IPS DF 4.7 (cell line): ENCODE measurements at regions not wholly inside any gene's neighbourhood (a gene's known extent, or its start where the extent isn't known, plus 50 kb on each side); places are given as distances from the start of the nearest gene placed in this dataset.

ENCODE experiments used
- DNase-seq: peaks from one replicate; pipeline ENCODE4 v3.0.0-alpha.2; 2013; ENCODE audit warnings: low spot score; ENCODE audit errors: extremely low read depth

DNA sequence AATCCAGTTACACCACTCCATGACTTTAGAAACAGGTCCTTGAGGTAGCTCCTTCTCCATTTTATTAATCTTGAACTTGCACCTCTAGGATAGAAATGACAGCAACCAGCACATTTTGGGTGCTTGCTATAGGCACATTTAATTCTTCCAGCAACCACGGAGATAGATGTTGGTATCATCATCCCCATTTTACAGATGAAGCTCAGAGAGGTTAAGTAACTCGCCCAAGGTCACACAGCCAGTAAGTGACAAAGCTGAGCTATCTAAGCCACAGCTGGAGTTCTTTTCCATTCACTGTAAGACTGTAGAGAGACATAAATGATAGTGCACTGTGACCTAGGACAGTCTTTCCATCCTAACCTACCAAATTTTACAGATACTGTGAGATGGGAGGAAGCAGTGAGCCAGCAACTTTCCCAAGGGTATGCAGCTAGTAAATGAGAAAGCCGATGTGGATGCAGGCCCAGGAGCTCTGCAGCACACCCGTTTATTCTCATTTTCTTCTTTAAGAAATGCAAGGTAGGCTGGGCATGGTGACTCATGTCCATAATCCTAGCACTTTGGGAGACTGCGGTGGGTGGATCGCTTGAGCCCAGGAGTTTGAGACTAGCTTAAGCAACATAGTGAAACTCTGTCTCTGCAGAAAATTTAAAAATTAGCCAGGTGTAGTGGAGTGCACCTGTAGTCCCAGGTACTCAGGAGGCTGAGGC lies 103.2 kb downstream of the TBX5 start:
- DNase-seq = no peak

DNA sequence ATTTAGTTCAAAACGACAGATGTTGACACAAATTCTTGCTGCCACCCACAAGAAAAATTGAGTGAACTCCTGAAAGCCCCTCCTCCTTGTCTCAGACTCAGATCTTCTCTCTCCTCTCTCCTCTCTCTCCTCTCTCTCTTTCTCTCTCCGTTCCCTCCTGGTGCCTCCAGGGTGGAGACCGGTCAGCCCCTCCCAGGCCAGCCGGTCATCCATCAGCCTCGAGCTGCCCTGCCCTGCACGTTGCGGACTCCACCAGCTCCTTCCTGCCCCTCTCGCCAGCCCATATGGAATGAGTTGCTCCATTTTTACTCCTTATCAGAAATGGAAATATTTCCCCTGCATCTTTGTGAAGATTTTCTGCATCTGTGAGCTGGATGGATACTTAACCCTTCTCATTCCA lies 103.8 kb downstream of the TBX5 start:
- no peak for DNase-seq

DNA sequence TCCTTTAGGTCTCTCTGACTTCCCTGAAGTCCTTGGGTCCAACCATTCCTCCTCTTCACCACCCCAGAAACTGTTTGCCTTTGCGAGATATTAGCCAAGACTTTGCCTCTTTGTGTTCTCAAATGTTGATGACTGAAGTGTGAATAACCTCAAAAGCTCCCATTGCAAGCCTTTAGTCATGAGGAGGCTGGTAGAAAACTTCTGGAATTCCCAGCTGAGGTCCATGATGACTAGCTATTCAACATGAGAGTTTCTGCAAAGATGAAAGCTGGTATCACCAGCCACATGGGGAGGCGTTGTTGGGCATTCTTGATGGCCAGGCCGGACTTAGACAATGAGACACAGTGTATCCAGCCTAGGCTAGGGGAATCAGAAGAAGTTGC lies 111.7 kb downstream of the TBX5 start:
- DNase-seq = no peak

DNA sequence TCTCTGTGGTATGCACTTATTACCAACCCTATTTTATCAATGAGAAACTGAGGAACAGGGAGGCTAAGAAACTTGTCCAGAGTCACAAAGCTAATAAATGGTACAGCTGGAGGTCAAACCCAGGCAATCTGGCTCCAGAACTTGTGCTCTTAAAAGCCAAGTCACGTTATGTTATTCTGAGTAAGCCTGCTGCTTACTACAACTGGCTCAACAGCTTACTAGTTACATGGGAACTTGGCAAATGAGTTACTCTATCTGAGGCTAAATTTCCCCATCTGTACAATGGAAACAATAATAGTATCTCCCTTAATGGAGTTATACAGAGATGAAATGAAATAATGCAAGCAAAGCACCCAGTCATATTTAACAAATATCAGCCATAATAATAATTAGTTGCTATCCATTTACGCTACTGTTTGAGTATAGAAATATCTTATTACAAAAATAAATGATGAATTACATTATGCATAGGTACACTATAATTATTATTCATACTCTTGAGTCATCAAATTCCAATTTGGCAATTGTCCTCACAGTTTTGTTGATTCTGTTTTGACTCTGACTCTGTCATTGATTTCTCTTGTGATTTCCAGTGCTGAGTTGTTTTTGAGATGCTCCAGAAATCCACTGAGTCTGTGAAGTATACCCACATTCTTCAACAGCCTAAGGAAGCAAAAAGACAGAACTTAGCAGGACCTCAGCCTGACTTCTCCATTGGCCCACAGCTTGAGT lies 112.2 kb downstream of the TBX5 start:
- no peak for DNase-seq

DNA sequence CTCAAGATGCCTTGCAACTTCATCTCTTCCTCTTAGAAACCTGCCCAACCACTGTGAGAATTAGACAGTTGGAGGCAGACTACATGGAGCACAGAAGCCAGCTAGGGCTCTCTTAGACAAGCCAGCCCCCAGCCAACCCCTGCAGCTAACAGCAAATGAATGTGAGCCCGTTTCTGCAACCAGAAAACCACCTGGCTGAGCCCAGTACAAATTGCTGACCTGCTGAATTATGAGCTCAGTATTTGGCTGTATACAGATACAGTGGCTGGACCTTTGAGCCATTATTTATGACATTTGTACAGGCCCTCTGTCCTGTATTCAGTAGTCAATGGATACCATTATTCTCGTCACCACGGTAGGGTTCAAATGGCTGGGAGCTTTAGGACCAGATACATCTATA lies 112.9 kb downstream of the TBX5 start:
- no peak for DNase-seq

DNA sequence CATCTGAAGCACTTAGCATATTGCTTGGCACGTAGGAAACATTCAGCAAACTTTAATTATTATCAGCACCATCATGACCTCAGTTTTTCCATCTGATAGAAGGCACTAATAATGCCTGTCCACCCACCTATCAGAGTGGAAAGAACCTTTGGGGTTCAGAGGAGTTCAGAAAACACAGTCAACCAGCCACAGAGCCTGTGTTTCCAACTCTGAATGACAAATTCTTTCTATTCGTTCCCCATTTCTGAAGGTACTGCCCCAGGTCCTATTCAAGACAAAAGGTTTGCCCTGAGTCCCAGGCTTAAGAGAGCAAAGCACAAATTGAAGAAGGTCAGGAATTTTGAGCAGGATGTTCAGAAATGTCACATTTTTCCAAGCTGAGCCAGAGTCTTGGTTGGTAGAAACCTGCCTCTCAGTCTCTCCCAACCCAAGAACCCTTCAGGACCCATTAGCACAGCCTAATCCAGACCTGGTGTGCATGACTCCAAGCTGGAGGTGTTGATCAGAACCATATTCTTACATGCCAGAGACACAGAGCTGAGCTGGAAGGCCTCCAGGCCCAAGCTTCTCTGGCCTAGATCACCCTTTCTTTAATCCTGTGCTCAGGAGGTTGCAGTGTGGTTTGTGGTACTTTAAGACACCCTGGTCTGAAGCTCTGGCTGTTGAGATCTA lies 114.4 kb downstream of the TBX5 start:
- no peak for DNase-seq

DNA sequence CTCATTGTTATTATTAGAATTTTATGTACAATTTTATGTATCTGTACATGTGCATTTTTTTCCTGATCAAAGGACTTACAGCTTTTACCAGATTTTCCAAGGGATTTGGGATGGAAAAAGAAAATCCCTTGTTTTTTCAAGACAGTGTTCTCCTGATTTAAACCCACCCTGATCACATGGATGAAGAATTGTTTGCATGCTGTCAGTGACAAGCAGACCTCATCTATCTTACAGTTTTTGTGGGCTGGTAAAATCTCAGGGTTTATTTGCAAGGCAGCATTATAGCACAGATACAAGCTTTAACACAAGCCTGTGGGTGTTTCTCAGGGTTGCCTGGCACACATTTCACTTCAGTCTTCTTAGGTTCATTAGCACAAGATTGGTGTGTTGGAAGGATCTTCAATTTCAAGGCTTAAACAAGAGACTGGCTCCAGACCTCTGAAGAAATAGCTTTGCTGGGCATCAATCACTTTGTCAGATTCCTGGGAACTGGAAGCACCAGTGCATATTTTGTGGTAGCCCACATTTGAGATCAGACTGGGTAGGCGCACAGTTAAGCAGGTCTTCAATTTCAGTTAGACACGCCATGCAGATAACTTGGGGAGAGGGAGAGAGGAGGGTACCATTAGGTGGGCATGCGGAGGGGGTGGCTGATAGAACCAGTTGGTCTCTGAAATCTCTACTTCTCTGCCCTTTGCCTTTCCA lies 118.0 kb downstream of the TBX5 start:
- DNase-seq = no peak

DNA sequence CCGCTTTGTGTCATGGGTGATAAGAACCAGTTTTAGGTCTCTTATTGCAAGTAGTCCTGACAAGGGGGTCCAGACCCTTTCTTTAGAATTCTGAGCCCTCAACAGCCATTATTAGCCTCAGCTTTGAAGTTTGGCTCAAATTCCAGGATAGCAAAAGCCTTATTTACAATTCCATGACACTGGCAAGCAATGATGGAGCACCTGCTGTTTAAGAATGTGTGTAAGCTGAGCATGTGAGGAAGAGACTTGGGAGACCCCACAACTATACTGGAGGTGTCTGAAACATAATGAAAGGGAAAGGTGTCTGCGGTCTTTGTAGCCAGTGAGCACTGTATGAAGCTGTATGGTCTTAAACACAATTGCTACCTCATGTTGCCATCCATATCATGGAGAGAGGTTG lies 119.8 kb downstream of the TBX5 start:
- no peak for DNase-seq

DNA sequence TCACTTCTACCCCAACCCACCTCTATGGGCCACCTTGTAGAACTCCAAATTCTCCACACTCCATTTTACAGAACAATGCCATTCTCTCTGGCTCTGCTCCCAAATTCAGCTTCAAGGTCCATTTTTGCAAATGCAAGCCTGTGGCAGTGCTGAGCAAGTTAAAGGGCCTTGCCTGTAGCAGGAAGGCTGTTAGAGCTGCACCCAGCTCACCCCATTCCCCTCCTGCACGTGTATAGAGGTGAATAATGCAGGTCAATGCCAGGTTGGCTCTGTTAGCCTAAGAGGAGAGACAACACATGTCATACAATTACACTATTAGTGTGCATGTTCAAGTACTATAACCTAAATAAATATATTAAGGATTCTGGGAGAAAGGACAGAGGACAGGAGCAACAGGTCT lies 120.4 kb downstream of the TBX5 start:
- no peak for DNase-seq

DNA sequence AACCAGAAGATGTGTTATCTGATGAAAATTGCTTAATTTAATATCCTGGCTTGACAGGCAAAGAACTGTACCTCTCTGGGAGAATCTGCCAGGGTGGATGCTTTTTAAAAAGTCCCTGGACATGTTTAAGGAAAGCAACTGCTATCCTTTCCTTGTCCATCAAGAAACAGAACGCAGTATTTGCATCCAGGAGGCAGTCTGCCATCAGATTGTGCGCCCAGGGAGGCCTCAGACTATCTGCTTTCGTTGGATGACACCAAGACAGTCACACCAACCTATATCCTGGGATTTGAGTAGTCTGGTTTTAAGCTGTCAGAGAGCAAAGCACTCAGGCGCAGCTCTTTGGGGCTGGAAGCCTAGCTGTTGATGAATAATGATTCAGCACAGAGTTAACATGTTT lies 121.9 kb downstream of the TBX5 start:
- no peak for DNase-seq

DNA sequence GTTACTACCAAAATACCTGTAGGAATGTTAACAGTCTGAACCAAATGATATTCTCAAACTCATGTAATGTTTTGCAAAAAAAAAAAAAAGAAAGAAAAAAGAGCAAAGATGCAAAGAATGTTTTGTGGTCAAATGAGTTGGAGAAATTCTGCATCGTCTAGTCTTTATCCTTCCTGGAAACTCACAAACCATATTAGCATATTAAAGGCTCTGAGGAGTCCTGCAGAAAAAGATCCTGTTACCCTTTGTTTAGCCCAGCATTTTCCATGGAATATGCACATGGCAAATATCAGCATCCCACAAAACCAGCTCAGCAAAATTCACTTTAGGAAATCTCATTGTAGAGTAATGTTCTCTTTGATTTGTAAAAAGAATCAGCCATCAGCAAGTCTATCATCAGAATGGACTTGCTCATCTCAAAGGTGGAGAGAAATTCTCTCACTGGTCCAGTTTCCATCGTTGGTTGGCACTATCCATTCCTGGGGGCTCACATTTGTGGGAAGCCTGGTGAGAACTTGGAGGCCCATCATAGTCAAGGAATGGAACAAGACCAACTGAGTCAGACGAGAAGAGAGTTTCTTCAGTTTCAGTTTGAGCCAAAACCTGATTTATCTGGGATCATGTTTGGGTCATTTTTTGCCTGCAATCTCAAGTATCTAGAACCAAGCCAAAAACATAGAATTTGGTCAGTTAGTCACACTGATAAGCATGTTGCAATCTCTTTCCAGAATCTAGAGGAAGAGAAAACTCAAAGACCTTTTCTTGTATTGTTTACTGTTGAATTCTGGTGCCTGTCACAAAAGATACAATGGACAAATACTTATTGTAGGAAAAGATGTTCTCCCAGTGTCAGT lies 129.8 kb downstream of the TBX5 start:
- peak; percentile 84 for DNase-seq

DNA sequence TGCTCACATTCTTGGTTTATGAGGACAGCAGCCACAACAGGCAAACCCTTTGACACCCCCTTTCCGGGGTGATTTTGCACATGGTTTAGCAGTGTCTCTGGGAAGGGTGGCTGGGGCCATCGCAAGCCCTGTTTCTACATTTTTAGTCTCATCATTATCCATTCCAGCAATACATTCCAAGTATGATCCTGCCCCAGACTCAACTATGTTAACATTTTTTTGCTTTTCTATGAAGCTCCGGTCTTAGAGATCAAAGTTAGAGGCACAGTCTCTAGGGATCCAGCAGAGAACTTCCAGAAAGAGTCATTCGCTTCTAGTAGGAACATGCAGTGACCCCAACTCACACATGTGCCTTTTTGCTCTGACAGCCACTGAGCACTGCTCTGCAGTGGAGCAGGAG lies 130.9 kb downstream of the TBX5 start:
- no peak for DNase-seq

DNA sequence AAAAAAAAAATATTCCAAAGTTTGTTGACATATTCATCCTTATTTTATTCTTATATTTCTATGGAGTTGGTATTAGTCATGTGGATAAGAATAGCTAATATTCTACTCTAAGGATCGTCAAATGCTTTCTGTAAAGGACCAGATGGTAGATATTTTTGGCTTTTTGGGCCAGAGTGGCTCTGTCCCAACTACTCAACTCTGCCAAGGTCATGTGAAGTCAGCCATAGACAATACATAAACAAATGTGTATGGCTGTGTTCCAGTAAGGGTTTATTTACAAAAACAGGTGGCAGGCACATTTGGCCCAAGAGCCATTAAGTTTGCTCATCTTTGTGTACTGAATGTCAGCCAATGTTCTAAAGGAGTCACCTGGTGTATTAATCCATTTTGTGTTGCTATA lies 131.8 kb downstream of the TBX5 start:
- DNase-seq = no peak

DNA sequence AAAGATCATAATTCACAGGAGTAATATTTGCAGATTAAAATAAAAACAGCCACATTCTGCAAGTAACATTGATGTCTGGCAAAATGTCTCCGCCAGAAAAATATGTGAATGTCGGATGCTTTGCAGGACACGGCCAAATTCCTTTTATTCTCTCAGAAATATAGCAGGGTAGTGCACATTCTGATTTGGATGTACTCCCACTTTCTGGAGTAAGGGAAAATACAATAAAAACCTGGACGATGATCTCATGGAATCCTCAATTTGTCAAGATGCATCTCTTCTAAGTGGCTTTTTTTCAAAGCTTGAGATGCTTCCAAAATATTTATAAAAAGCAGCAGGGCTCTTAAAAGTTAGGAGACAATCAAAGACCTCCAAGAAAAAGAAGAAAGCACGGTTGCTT lies 133.3 kb downstream of the TBX5 start:
- DNase-seq = no peak

DNA sequence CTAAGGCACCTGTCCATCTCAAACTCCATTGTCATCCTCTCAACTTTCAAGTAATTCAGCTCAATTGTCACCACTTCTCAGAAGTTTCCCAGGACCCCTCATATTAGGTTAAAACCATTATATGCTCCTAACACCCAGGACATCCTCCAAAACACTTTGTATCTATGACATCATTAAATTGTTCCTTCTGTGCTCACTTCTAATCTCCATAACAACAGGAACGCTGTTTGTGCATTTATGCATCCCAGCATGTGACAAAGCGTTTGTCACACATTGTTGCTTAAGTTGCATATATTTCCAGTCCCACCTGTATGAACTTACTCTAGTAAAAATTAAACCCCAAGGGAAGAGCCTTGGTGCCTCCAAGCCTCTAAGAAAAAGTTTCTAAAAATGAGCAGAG lies 133.9 kb downstream of the TBX5 start:
- DNase-seq = no peak

DNA sequence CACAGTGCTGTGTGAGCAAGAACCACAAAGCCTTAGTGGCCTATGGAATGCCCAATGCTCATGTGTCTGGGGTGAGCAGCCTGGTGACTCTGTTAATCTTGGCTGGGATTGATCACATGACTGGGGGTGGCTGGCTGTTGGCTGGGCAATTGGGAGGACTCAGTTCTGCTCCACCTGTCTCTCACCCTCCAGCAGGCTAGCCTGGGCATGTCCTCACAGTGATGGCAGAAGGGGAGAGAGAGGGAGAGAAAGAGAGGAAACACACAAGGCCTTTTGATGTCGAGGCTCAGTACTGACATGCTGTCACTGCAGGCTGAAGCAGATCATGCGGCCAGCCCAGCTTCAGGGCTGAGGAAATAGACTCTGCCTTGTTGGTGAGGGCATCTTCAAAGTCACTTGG lies 136.8 kb downstream of the TBX5 start:
- no peak for DNase-seq

DNA sequence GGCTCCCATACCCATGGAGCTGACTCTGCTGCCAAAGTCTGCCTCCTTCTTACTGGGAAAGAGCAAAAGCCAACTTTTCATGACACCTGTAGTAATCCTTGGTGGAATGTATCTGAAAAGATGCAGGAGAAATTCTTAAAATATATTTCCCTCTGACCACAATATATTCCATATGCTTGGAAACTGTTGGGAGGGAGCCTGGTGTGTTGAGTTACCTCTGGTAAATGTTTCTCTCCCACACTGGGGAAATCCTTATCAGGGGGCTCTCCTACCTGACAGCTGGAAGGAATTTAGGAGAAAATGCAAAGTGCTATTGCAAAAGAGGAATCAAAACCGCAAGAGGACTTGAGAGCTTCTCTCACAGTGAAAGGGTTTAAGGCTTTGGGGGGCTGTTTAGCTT lies 139.4 kb downstream of the TBX5 start:
- no peak for DNase-seq

DNA sequence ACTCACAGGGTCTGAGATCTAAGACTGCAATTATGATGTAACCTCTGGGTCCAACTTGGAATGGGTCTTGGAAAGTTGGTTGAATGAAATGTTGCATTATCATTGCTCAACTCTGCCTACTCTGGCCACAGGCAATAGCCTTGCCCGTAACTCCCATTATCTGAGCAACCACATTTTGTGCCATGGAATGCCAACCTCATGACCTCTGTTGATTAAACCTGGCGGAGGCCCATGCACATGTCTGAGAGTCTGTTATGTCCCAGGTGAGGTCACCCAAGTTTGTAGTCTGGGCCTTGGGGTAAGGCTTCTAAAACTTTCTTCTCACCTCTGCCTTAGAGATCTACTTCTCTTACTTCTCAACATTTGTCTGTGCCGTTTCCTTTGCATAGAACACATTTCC lies 140.9 kb downstream of the TBX5 start:
- no peak for DNase-seq

DNA sequence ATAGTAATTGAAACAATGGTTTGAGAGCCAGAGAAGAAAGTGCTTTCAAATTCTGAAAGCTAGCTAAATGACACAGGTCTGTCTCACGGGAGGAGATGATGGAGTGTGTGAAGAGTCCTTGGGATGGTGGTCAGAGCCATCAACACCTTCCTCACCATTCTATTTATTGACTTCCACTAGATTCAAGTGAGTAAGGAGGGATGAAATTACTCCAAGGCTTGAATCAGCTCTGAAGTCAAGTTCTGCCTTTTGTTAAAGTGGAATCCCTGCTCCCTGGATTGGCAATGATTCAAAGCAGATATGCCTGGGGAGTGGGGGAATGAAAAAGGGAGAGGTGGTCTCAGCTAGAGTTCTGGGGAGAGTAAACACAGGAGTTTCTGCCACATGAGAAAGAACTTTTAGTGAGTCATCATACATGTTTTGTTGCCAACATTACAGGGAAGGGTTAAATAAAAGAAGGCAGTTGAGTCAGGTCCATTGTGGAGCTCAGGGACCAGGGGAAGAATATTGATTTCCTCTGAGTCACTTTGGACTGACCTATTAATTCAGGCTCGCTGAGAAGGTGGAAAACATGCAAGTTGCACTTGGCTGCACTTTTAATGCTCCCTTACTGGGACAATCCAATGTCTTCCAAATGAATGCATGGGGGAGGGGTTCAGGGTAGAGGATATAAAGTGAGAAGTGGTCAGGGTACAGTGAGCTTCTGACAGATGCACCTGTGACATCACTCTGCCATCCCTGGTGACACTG lies 142.7 kb downstream of the TBX5 start:
- no peak for DNase-seq

DNA sequence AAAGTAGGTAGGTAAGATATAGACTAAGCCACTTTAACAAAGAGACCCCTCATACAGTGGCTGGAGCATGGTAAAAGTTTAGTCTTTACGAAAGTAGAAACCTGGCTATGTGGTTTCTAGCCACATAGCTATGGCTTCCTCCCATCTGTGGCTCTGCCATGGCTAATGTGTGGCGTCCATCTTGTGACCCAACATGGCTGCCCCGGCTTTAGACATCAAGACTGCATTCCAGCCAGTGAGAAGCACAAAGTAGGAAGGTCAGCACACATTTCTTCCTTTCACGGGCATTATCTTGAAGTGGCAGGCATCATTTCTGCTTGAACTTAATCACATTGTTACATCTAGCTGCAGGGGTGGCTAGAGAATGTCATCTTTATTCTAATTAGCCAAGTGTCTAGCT lies 148.3 kb downstream of the TBX5 start:
- DNase-seq = no peak

DNA sequence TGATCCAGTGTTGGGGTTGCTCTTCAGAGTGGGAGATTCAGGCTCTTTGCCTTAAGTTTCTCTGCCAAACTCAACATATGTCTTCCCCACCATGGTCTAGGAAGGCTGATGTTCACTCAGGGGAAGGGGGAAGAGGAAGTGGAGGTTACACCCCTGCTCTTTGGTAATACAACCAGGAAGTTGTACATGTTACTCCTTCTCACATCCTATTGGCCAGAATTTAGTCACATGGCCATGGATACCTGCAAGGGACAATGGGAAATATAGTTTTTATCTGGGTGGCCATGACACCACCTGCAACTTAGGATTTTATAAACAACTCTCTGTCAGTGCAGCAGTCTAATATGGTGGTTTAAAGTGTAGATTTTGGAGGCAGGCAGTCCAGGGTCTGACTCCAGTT lies 150.9 kb downstream of the TBX5 start:
- DNase-seq = no peak
